Chondrocyte (in vitro differentiated cells): ENCODE measurements at regions not wholly inside any gene's neighbourhood (a gene's known extent, or its start where the extent isn't known, plus 50 kb on each side); places are given as distances from the start of the nearest gene placed in this dataset.

Experiments
- DNase-seq: peaks from one replicate; pipeline ENCODE4 v3.0.0; 2021; ENCODE audit warnings: mixed read lengths, low spot score
- H3K27ac Mint-ChIP-seq: one replicate; pipeline ENCODE4 v1.8.0; 2021; ENCODE audit warnings: mild to moderate bottlenecking, moderate library complexity, mixed read lengths; ENCODE audit not compliant: unreplicated experiment
- H3K27me3 Mint-ChIP-seq: 2 replicates; pipeline ENCODE4 v1.8.0; 2021; ENCODE audit warnings: low read depth, mixed read lengths
- H3K36me3 Mint-ChIP-seq: 2 replicates; pipeline ENCODE4 v1.8.0; 2021; ENCODE audit warnings: low read depth, mixed read lengths
- H3K4me1 Mint-ChIP-seq: 2 replicates; pipeline ENCODE4 v1.8.0; 2021; ENCODE audit warnings: low read depth, mild to moderate bottlenecking, mixed read lengths
- H3K4me3 Mint-ChIP-seq: one replicate; pipeline ENCODE4 v1.8.0; 2021; ENCODE audit warnings: mild to moderate bottlenecking, moderate library complexity, mixed read lengths; ENCODE audit not compliant: unreplicated experiment
- H3K9me3 Mint-ChIP-seq: 2 replicates; pipeline ENCODE4 v1.8.0; 2021; ENCODE audit warnings: low read depth, mixed read lengths
- CTCF ChIP-seq: fragments of 200-600 bp; sonication (generic); IDR thresholded peaks from 2 replicates; pipeline ENCODE4 v1.5.0; 2021; ENCODE audit warnings: antibody characterized with exemption, mild to moderate bottlenecking, moderate library complexity

DNA sequence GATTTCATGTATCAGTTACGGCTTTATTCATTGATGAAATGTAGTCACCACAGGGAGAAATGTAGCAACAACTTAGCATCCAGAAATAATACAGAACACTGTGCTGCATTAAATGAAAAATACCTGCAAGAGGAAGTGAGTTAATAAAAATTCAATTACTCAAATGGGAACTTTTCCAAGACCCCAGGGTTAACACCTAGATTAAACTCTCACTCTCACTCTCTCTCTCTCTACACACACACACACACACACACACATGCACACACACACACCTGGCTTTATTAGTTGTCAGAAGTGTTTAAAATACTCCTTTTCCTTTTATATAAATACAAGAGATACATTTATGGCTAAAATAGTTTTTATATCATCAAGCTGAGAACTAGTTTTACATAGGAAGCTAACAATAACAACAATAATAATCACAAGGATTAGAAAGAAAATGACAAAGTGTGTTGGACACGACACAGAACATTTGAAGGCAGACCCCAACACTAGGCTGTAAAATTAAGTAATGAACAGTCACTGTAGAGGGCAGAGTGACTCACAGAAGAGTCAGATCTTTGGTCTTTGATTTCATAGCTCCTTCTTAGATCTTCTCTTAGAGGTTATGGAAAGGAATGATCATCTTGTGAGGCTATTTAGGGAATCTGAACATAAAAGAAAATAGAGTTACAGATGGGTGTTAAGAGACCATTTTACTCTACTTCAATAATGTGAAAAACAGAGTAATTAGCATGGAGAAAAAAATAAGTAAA is 1266.0 kb upstream of the ADGRL2 start:
- peaks cover 23% of the 10 kb centered on the region for H3K4me1 Mint-ChIP-seq
- TF ChIP-seq CTCF, result peak; percentile 15
- no peaks in the 10 kb centered on the region for H3K36me3 Mint-ChIP-seq
- no peak for DNase-seq
- no peak overlapping the region for H3K4me3 Mint-ChIP-seq
- no peaks in the 10 kb centered on the region for H3K9me3 Mint-ChIP-seq
- no peaks in the 10 kb centered on the region for H3K27me3 Mint-ChIP-seq
- H3K27ac Mint-ChIP-seq, result no peak overlapping the region

DNA sequence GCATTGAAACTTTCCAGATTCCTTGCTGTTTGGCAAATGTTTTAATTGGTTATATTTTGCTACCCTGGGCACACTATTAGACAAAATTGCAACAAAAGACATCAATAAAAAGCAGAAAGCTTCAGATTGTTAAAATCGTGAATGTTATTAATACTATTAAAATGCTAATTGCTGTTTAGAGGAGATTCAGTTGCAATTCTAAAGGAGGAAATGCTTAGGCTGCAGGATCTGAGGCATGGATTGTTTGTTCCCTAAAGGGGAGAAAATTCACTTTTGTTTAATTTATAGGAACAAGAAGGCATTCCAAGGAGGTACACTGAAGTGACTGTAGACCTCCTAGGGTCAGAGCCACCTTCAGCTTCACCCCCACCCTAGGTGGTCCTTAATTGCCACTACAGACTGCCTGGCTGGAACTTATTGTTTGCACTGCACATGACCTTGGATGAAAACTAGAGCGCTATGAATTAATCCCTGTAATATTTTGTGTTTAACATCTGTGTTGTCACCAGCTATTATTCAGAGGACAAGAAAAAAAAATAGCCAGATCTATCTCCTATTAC is 1266.9 kb upstream of the ADGRL2 start:
- Mint-ChIP-seq H3K4me3 (no peak overlapping the region), H3K9me3 (no peaks in the 10 kb centered on the region), H3K4me1 (peaks cover 23% of the 10 kb centered on the region), H3K27ac (no peak overlapping the region), H3K36me3 (no peaks in the 10 kb centered on the region), H3K27me3 (no peaks in the 10 kb centered on the region)
- no peak for DNase-seq
- TF ChIP-seq CTCF, result no peak

DNA sequence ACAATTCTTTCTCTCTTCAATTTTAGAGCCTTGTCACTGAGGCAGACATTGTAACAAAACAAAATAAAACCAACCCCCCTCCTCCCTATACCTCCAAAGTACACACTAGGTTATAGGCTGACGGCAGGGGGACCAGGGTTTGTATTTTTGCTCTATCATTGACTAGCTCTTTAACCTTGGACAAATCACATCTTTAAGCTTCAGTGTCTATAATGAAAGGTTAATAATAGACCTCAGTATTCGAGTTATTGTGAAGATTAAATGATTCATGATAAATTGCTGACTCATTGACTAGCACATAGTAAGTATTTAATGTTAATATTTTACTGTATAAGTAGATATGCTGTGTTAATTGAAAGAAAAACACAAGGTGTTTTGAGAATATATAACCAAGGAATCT is 1267.6 kb upstream of the ADGRL2 start:
- Mint-ChIP-seq H3K4me3 (no peak overlapping the region), H3K27ac (no peak overlapping the region)
- TF ChIP-seq CTCF, result no peak

DNA sequence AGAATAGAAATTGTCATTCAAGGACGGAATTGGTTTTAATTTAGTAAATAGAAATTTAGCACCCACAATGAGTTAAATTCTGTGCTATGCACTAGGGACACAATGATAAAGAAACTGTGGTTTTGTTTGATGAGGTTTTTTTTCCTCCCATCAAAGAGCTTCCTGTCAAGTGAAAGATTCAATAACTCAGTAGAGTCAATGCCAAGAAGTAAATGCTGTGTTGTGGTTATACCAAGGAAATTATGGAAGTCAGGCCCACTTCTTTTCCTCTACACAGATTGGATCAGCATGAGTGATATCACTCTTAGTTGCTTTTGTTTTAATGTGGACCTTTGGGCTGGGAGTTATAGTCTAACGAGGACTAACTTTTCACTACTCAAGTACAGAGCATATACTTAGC is 1269.6 kb upstream of the ADGRL2 start:
- Mint-ChIP-seq H3K27ac (no peak overlapping the region), H3K4me3 (no peak overlapping the region), H3K36me3 (no peaks in the 10 kb centered on the region), H3K4me1 (peaks cover 23% of the 10 kb centered on the region), H3K9me3 (no peaks in the 10 kb centered on the region), H3K27me3 (no peaks in the 10 kb centered on the region)
- TF ChIP-seq CTCF, result no peak
- no peak for DNase-seq

More for the DNA sequence above, 1267.6 kb upstream of the ADGRL2 start:
- Mint-ChIP-seq H3K27me3 (no peaks in the 10 kb centered on the region), H3K36me3 (no peaks in the 10 kb centered on the region), H3K4me1 (peaks cover 23% of the 10 kb centered on the region), H3K9me3 (no peaks in the 10 kb centered on the region)
- no peak for DNase-seq

DNA sequence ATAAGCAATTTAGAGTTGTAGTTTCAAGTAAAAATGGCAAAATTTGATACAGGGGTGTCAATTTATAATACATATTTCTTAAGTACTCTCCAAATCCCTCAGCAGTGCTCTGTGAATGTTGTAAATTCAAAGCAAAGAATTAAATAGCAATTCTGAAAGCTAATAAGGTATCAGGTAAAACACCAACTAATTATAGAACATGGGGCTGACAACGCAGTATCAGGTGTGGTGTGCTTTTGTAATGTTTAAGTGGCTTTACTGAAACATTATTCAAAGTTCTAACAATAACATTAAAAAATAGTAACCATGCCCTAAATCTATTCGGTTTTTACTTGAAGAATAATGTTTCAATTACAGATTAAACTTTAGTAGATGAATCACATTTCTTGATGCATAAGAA is 1271.2 kb upstream of the ADGRL2 start:
- Mint-ChIP-seq H3K27me3 (no peaks in the 10 kb centered on the region), H3K4me3 (no peak overlapping the region), H3K9me3 (no peaks in the 10 kb centered on the region), H3K36me3 (no peaks in the 10 kb centered on the region), H3K27ac (no peak overlapping the region), H3K4me1 (peaks cover 11% of the 10 kb centered on the region)
- no peak for DNase-seq
- no peak for TF ChIP-seq CTCF
